Parathyroid adenoma (tissue), 2 donors: ENCODE measurements at regions not wholly inside any gene's neighbourhood (a gene's known extent, or its start where the extent isn't known, plus 50 kb on each side); places are given as distances from the start of the nearest gene placed in this dataset.

Experiments used
- H2AFZ ChIP-seq: fragments of 300-600 bp; sonication (generic); one replicate; pipeline ENCODE4 v1.7.0; 2017; ENCODE audit warnings: antibody characterized with exemption, mild to moderate bottlenecking
- H3K27ac ChIP-seq: fragments of 300-600 bp; sonication (generic); one replicate; pipeline ENCODE4 v1.7.0; 2017
- H3K27me3 ChIP-seq: fragments of 300-600 bp; sonication (generic); one replicate; pipeline ENCODE4 v1.7.0; 2017; ENCODE audit warnings: low read length; ENCODE audit not compliant: control insufficient read depth, insufficient read depth
- H3K36me3 ChIP-seq: fragments of 300-600 bp; sonication (generic); one replicate; pipeline ENCODE4 v1.7.0; 2017; ENCODE audit warnings: low read length; ENCODE audit not compliant: control insufficient read depth, insufficient read depth
- H3K4me1 ChIP-seq: fragments of 300-600 bp; sonication (generic); one replicate; pipeline ENCODE4 v1.7.0; 2017; ENCODE audit warnings: control low read depth
- H3K4me2 ChIP-seq: fragments of 300-600 bp; sonication (generic); one replicate; pipeline ENCODE4 v1.7.0; 2017; ENCODE audit warnings: low read length
- H3K4me3 ChIP-seq: fragments of 300-600 bp; sonication (generic); one replicate; pipeline ENCODE4 v1.7.0; 2017; ENCODE audit warnings: low read depth, low read length
- H3K79me2 ChIP-seq: fragments of 300-600 bp; sonication (generic); one replicate; pipeline ENCODE4 v1.7.0; 2017; ENCODE audit warnings: control low read depth
- H3K9ac ChIP-seq: fragments of 300-600 bp; sonication (generic); one replicate; pipeline ENCODE4 v1.7.0; 2017; ENCODE audit warnings: mild to moderate bottlenecking
- H3K9me3 ChIP-seq: fragments of 300-600 bp; sonication (generic); one replicate; pipeline ENCODE4 v1.7.0; 2017; ENCODE audit warnings: low read length; ENCODE audit not compliant: control insufficient read depth
- TF ChIP-seq, protein P1 (sequence below): fragments of 300-600 bp; sonication (generic); IDR thresholded peaks from one replicate; pipeline ENCODE4 v1.7.0; 2017; ENCODE audit warnings: antibody characterized with exemption, mild to moderate bottlenecking
- donor health status: primary hyperparathyroidism.

DNA sequence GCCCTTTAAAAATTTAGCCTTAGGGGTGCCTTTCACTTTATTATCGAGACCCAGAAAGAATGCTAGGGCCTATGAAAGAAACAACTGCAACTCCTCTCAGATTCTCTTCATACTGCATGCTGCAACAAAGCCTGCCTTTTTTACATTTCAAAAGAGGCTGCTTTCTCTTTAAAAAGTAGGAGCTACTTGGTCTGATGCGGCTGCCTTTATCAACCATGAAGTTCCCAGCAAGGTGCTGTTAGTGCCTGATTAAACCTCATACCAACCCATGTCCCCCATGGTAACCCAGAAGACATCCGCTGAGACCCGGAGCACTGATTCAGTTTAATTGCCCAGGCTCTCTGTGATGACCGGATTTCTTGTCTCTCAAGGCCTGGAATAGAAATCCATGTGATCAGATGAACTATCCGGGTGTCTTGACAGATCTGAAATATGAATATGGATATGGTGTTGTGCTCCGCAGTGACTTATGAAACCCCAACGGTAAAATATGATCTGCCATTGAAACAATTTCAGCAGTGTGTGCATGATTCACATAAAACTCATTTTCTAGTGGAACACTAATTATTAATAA, 368.3 kb downstream of the ZNF521 start:
- no peak overlapping the region for H3K27ac ChIP-seq
- no peak overlapping the region for H3K4me3 ChIP-seq
- no peaks in the 10 kb centered on the region for H3K79me2 ChIP-seq
- H3K36me3 ChIP-seq, result no peaks in the 10 kb centered on the region
- no peak overlapping the region for H3K4me2 ChIP-seq
- H2AFZ ChIP-seq, result no peak overlapping the region
- no peaks in the 10 kb centered on the region for H3K4me1 ChIP-seq
- no peaks in the 10 kb centered on the region for H3K27me3 ChIP-seq
- TF ChIP-seq, protein P1, sequence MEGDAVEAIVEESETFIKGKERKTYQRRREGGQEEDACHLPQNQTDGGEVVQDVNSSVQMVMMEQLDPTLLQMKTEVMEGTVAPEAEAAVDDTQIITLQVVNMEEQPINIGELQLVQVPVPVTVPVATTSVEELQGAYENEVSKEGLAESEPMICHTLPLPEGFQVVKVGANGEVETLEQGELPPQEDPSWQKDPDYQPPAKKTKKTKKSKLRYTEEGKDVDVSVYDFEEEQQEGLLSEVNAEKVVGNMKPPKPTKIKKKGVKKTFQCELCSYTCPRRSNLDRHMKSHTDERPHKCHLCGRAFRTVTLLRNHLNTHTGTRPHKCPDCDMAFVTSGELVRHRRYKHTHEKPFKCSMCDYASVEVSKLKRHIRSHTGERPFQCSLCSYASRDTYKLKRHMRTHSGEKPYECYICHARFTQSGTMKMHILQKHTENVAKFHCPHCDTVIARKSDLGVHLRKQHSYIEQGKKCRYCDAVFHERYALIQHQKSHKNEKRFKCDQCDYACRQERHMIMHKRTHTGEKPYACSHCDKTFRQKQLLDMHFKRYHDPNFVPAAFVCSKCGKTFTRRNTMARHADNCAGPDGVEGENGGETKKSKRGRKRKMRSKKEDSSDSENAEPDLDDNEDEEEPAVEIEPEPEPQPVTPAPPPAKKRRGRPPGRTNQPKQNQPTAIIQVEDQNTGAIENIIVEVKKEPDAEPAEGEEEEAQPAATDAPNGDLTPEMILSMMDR, result no peak
- H3K9me3 ChIP-seq, result no peaks in the 10 kb centered on the region
- H3K9ac ChIP-seq, result no peak overlapping the region

GRCh38 chr18:24985586-24985985, 366.4 kb downstream of the ZNF521 start:
- Histone ChIP-seq H3K36me3 (no peaks in the 10 kb centered on the region), H3K9me3 (no peaks in the 10 kb centered on the region), H3K4me3 (no peak overlapping the region), H2AFZ (no peak overlapping the region), H3K27me3 (no peaks in the 10 kb centered on the region), H3K27ac (no peak overlapping the region), H3K4me1 (no peaks in the 10 kb centered on the region), H3K79me2 (no peaks in the 10 kb centered on the region), H3K9ac (no peak overlapping the region), H3K4me2 (no peak overlapping the region)
- TF ChIP-seq, protein P1, result no peak

DNA sequence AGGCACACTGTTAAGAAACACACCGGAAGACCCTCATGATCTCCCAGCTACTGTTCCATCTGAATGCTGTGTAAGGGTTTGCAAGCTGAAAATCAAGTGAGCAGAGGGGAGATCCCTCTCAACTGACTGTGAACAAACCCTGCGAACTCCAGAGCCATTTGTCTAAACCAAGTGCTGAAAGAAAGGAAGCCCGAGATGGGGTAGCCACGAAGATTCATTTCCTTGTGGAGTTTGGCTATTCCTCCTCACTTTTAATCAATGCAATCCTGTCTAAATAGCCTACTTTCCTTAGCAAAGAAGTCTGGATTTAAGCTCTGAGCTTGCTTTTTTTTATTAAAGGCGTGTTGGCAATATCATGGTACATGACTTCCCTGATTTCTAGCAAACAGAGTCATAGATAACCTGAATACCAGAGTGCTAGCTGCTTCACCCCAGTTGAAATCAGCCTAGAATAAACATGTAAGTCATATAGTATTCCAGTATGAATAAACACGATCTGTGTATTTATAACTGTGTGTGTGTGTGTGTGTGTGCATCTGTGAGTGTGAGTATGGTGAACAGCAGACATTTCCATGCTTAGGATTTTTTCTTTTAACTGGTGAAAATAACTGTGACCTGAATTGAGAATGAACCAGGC, 365.2 kb downstream of the ZNF521 start:
- H3K79me2 ChIP-seq, result no peaks in the 10 kb centered on the region
- H3K4me2 ChIP-seq, result no peak overlapping the region
- no peak overlapping the region for H3K9ac ChIP-seq
- H3K4me3 ChIP-seq, result no peak overlapping the region
- TF ChIP-seq, protein P1, result no peak
- no peak overlapping the region for H2AFZ ChIP-seq
- no peaks in the 10 kb centered on the region for H3K4me1 ChIP-seq
- H3K36me3 ChIP-seq, result no peaks in the 10 kb centered on the region
- H3K27me3 ChIP-seq, result no peaks in the 10 kb centered on the region
- no peak overlapping the region for H3K27ac ChIP-seq
- H3K9me3 ChIP-seq, result no peaks in the 10 kb centered on the region

DNA sequence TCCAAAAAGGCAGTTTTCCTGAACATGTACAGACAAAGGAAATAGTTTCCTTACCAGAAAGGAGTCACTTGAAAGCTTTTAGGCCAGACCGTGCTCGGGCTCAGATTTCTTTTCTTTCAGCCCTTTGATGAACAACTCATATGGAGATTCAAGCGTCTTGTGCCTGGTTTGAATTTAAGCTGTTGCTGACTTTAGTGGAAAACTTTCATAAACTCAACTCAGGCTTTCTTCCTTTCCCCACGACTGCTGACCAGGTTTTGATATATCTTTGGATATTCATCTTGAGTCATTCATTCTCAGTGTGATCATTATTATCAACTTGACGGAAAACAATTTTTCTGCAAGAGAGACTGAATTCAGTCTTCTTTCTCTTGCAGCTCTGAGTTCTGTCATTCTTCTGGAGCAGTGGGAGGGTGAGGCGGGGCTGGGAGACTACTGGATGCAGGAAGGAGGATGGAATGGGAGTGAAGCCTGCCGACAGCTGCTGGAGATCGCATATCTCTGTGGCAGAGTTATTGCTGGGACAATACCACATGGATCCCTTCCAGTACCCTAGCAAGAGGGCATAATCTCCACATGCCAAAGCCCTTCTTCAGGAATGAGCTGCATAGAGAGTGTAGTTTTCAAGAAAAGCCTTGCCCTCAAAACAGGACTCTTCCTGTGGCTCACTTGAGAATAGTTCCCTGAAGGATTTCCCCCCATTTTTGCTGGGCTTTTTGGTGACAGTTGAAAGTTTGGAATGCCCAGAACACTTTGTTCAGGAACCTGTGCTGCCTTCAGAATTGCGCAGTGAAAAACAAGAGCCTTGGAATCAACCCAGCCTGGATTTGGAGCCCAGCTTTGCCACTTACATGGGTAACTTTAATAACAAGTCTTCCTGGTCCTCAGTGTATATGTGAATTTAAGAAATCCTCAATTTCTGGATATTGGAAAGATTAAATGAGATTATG, 364.4 kb downstream of the ZNF521 start:
- Histone ChIP-seq H3K9ac (no peak overlapping the region), H3K36me3 (no peaks in the 10 kb centered on the region), H3K4me3 (no peak overlapping the region), H3K9me3 (no peaks in the 10 kb centered on the region), H3K79me2 (no peaks in the 10 kb centered on the region), H3K27ac (no peak overlapping the region), H2AFZ (no peak overlapping the region), H3K4me2 (no peak overlapping the region), H3K27me3 (no peaks in the 10 kb centered on the region), H3K4me1 (no peaks in the 10 kb centered on the region)
- TF ChIP-seq, protein P1, result no peak
